NT2/D1 (cell line): ENCODE measurements at regions not wholly inside any gene's neighbourhood (a gene's known extent, or its start where the extent isn't known, plus 50 kb on each side); places are given as distances from the start of the nearest gene placed in this dataset.

ENCODE experiments used
- SUZ12 ChIP-seq: IDR thresholded peaks from 2 replicates; pipeline ENCODE4 v1.6.1; 2011; ENCODE audit not compliant: insufficient read length, insufficient read depth; ENCODE audit errors: extremely low read depth
- YY1 ChIP-seq: IDR thresholded peaks from 2 replicates; pipeline ENCODE4 v1.6.1; 2011; ENCODE audit not compliant: insufficient read length, insufficient read depth

DNA sequence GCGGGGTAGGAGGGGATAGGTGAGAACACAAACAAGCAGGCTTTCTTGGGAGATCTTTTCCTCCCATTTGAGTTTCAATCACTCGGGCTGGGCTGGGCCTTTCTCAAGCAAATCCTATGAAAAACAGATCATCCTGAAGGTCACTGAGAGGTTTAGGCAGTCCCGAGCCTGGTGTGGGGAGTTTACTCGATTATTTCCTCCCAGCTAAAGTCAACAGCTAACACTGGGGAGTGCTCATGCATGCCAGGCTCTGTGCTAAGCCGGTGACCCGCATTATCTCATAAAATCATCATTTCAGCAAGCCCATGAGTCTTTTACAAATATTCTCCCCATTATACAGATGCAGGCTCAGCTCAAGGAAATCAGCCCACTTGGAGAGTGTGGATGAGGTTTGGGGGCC is 85.0 kb upstream of the PAX2 start:
- no peak for TF ChIP-seq YY1
- TF ChIP-seq SUZ12 = no peak
